ENCODE measurements at regions not wholly inside any gene's neighbourhood (a gene's known extent, or its start where the extent isn't known, plus 50 kb on each side); places are given as distances from the start of the nearest gene placed in this dataset.

GRCh38 chr2:155418753-155419152 is 720.3 kb downstream of the KCNJ3 start:
- no peaks in the 10 kb centered on the region for H3K4me1 Mint-ChIP-seq
- H3K27ac Mint-ChIP-seq = no peak overlapping the region
- no peaks in the 10 kb centered on the region for H3K4me1 ChIP-seq (ENCODE audit: control insufficient read depth in 2 of 2, insufficient read depth in 2 of 2, low read length in 2 of 2)
- no peak overlapping the region for H3K4me3 ChIP-seq (ENCODE audit: control extremely low read depth in 1 of 5, extremely low read depth in 1 of 5, insufficient read depth in 1 of 5, low read depth in 2 of 5, low read length in 4 of 5)
- no peak overlapping the region for H3K4me3 Mint-ChIP-seq
- no peak overlapping the region for H3K4me2 ChIP-seq (replicated peaks; ENCODE audit: low read depth, low read length, poor library complexity, severe bottlenecking)
- no peaks in the 10 kb centered on the region for H3K27me3 ChIP-seq (replicated peaks in 1 of 4; ENCODE audit: control extremely low read depth in 1 of 4, control insufficient read depth in 3 of 4, insufficient read depth in 4 of 4, low read length in 3 of 4)
- no peak overlapping the region for H3K9ac ChIP-seq (ENCODE audit: low read length)
- no peaks in the 10 kb centered on the region for H4K20me1 ChIP-seq (ENCODE audit: control insufficient read depth, insufficient read depth, low read length, poor library complexity, severe bottlenecking)
- no peaks in the 10 kb centered on the region for H3K79me2 ChIP-seq (ENCODE audit: control insufficient read depth, insufficient read depth, low read length)
- no peaks in the 10 kb centered on the region for H3K27me3 Mint-ChIP-seq
- peaks cover 0 to 4% (median 3%) of the 10 kb centered on the region in 3 donors for H3K9me3 ChIP-seq (ENCODE audit: control extremely low read depth in 1 of 3, control insufficient read depth in 2 of 3, insufficient read depth in 1 of 3, low read length in 2 of 3)
- no peak overlapping the region for H3K27ac ChIP-seq (ENCODE audit: low read length in 2 of 2)
- no peak for ATAC-seq (ENCODE audit: low read depth)
- H2AFZ ChIP-seq (ENCODE audit: insufficient read depth, low read depth, low read length, poor library complexity, severe bottlenecking) = no peak overlapping the region
- no peaks in the 10 kb centered on the region for H3K9me3 Mint-ChIP-seq (ENCODE audit: insufficient read depth)
- TF ChIP-seq CTCF (IDR thresholded peaks at IDR 0.05) = no peak
- TF ChIP-seq EZH2 (IDR thresholded peaks at IDR 0.05; ENCODE audit: borderline replicate concordance, insufficient read depth, low read depth, low read length, poor library complexity, severe bottlenecking) = no peak
- no peak for DNase-seq
- WGBS (ENCODE audit: insufficient coverage) = no CpG with 5 or more reads among the region's 1 CpG
- no peaks in the 10 kb centered on the region for H3K36me3 ChIP-seq (replicated peaks in 1 of 2; ENCODE audit: control extremely low read depth in 1 of 2, control insufficient read depth in 1 of 2, extremely low read depth in 1 of 2, insufficient read depth in 2 of 2, low read length in 1 of 2)
- ChIA-PET CTCF (no interaction called here), POLR2A (no interaction called here)
- intact Hi-C loops (cut with micrococcal nuclease) = no loop called here

- no peaks in the 10 kb centered on the region for H3K27me3 ChIP-seq (replicated peaks in 1 of 4; ENCODE audit: control extremely low read depth in 1 of 4, control insufficient read depth in 3 of 4, insufficient read depth in 4 of 4, low read length in 3 of 4)
- DNase-seq (no peak), ATAC-seq (ENCODE audit: low read depth) (peak; percentile 14)
- no peak overlapping the region for H3K4me3 Mint-ChIP-seq
- no peaks in the 10 kb centered on the region for H3K4me1 ChIP-seq (ENCODE audit: control insufficient read depth in 2 of 2, insufficient read depth in 2 of 2, low read length in 2 of 2)
- no peak overlapping the region for H2AFZ ChIP-seq (ENCODE audit: insufficient read depth, low read depth, low read length, poor library complexity, severe bottlenecking)
- intact Hi-C loops (cut with micrococcal nuclease) = no loop called here
- CTCF ChIA-PET = no interaction called here
- no peaks in the 10 kb centered on the region for H3K36me3 ChIP-seq (replicated peaks in 1 of 2; ENCODE audit: control extremely low read depth in 1 of 2, control insufficient read depth in 1 of 2, extremely low read depth in 1 of 2, insufficient read depth in 2 of 2, low read length in 1 of 2)
- no peaks in the 10 kb centered on the region for H3K79me2 ChIP-seq (ENCODE audit: control insufficient read depth, insufficient read depth, low read length)
- H4K20me1 ChIP-seq (ENCODE audit: control insufficient read depth, insufficient read depth, low read length, poor library complexity, severe bottlenecking) = no peaks in the 10 kb centered on the region
- no peak overlapping the region for H3K9ac ChIP-seq (ENCODE audit: low read length)
- WGBS (ENCODE audit: insufficient coverage) = no CpG with 5 or more reads among the region's 1 CpG
- H3K4me2 ChIP-seq (replicated peaks; ENCODE audit: low read depth, low read length, poor library complexity, severe bottlenecking) = no peak overlapping the region
- TF ChIP-seq CTCF (IDR thresholded peaks at IDR 0.05) = no peak
- TF ChIP-seq EZH2 (IDR thresholded peaks at IDR 0.05; ENCODE audit: borderline replicate concordance, insufficient read depth, low read depth, low read length, poor library complexity, severe bottlenecking) = no peak
- no peak overlapping the region for H3K27ac ChIP-seq (ENCODE audit: low read length in 2 of 2)
- POLR2A ChIA-PET = no interaction called here
- no peak overlapping the region for H3K4me3 ChIP-seq (ENCODE audit: control extremely low read depth in 1 of 5, extremely low read depth in 1 of 5, insufficient read depth in 1 of 5, low read depth in 2 of 5, low read length in 4 of 5)
- peaks cover 0 to 4% (median 3%) of the 10 kb centered on the region in 3 donors for H3K9me3 ChIP-seq (ENCODE audit: control extremely low read depth in 1 of 3, control insufficient read depth in 2 of 3, insufficient read depth in 1 of 3, low read length in 2 of 3)
- no peak overlapping the region for H3K27ac Mint-ChIP-seq
- H3K27me3 Mint-ChIP-seq = no peaks in the 10 kb centered on the region
- no peaks in the 10 kb centered on the region for H3K9me3 Mint-ChIP-seq (ENCODE audit: insufficient read depth)
- H3K4me1 Mint-ChIP-seq = no peaks in the 10 kb centered on the region
Measured at GRCh38 chr2:155412598-155412997, 714.1 kb downstream of the KCNJ3 start.

Measured in B cell (primary cell).